AG09319 (cell line): ENCODE measurements at regions not wholly inside any gene's neighbourhood (a gene's known extent, or its start where the extent isn't known, plus 50 kb on each side); places are given as distances from the start of the nearest gene placed in this dataset.

Source experiments
- DNase-seq: peaks from one replicate; pipeline ENCODE4 v3.0.0-alpha.2; 2010; ENCODE audit warnings: low read depth; ENCODE audit errors: extremely low read depth
- TF ChIP-seq, protein P1 (sequence below): IDR thresholded peaks from 2 replicates; pipeline ENCODE4 v1.5.1; 2011; ENCODE audit warnings: low read depth, mild to moderate bottlenecking, inconsistent platforms, low read length, moderate library complexity

DNA sequence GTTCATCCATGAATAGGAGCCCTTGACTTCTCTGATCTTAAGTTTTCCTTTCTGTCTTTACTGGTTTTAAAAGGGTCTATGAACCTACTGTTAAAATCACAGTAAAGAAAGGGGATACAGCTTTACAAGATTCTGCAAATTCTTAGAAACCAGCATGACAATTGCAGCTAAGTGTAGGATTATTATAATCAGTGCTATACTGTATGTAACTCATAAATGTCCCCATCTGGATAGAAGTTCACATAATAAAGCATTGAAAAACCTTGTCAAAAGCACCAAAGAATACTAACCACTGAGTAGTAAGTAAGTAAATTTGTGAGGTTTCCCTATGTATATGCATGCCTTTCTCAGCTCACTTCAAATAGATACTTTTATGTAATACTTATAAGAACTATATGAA lies 724.6 kb downstream of the CENPC start:
- no peak for DNase-seq

DNA sequence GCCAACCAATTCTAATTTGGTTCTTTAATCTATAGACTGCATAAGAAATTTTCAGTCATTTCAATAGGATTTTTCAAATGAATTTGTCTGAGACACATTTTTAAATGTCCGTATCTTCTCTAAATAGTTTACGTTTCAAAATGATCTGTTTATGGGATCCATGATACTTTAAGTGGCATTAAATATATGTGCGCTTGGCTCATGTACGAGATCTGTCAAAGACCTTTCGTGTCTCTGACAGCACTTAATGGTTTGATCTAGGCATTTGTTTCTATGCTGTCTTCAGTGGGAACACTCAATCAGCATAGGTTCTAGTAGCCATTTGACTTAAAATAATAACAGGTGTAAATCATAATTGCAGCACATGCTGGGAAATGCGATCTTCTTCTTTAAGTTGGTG lies 731.0 kb downstream of the CENPC start:
- TF ChIP-seq, protein P1, sequence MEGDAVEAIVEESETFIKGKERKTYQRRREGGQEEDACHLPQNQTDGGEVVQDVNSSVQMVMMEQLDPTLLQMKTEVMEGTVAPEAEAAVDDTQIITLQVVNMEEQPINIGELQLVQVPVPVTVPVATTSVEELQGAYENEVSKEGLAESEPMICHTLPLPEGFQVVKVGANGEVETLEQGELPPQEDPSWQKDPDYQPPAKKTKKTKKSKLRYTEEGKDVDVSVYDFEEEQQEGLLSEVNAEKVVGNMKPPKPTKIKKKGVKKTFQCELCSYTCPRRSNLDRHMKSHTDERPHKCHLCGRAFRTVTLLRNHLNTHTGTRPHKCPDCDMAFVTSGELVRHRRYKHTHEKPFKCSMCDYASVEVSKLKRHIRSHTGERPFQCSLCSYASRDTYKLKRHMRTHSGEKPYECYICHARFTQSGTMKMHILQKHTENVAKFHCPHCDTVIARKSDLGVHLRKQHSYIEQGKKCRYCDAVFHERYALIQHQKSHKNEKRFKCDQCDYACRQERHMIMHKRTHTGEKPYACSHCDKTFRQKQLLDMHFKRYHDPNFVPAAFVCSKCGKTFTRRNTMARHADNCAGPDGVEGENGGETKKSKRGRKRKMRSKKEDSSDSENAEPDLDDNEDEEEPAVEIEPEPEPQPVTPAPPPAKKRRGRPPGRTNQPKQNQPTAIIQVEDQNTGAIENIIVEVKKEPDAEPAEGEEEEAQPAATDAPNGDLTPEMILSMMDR = no peak
- DNase-seq = no peak

More for the DNA sequence above, 724.6 kb downstream of the CENPC start:
- TF ChIP-seq, protein P1 = no peak

DNA sequence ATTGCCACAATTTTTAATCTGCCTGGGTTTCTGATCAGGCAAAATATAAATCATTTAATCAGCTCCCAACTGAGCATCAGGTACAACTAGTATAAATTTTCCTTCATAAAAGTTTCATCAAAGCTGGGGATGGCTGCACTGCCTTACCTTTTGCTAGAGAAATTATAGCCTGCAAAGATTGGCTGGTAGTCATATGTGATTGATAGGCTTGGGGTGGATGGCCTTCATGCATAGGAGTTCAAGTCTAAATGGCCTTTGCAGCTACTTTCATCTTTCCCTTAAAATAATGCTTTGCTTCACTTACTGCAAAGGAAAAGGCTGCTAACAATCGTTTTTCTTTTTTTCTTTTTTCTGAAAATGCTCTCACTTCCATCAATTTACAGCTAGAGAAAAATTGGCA lies 739.7 kb downstream of the CENPC start:
- TF ChIP-seq, protein P1 = no peak
- DNase-seq = no peak

DNA sequence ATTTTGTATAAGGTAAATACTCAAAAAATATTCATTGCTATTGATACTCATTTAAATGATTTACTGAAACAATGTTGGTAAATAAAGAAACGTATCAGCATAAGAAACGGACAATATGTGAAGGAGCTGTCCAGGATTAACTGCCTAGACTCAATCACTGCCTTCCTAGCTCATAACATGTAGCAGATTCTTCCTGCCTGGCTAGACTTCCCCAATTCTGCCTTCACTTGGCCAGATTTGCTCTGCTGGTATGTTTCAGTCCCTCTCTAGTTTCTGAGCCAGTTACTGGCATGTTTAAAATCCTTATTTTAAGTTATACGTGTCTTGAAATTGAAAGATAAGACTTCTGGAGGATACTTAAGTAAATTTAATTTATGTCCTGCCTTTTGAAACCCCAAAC lies 740.3 kb downstream of the CENPC start:
- no peak for DNase-seq
- TF ChIP-seq, protein P1 = no peak

DNA sequence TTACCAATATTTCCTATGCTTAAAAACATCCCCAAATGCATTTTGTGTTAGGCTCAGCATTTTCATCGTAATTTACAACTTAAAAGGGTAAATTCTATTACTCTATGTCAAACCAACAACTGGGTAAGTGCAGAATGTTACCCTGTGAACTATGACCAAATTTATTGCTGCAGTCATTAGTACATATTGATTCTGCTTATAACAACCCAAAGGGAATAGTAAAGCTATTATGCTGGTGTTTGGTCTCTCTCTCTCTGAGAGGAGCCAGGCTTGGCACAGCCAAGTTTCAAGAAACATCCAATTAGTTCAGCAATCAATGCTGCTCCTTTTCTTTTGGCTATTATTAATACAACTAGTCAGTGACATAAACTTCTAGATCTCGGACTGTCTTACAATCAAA lies 747.7 kb downstream of the CENPC start:
- TF ChIP-seq, protein P1 = no peak
- no peak for DNase-seq

DNA sequence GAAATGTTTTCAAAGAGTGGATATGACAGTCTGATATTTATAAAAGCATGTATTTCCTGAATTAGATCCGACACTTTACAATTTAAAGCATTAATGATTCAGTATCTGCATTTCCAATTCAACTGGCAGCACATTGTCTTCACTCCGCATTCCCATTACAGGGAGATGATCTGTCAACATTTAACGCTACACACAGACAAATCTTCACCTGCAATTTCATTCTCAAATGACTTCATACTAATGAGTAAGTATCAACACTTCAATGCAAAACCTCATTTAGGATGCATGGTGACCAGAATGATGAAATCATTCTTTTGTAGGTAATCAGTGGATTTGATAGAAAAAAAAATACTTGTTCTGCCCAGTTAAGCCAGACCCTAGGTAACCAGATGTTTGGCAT lies 749.6 kb downstream of the CENPC start:
- TF ChIP-seq, protein P1 = no peak
- DNase-seq = no peak

DNA sequence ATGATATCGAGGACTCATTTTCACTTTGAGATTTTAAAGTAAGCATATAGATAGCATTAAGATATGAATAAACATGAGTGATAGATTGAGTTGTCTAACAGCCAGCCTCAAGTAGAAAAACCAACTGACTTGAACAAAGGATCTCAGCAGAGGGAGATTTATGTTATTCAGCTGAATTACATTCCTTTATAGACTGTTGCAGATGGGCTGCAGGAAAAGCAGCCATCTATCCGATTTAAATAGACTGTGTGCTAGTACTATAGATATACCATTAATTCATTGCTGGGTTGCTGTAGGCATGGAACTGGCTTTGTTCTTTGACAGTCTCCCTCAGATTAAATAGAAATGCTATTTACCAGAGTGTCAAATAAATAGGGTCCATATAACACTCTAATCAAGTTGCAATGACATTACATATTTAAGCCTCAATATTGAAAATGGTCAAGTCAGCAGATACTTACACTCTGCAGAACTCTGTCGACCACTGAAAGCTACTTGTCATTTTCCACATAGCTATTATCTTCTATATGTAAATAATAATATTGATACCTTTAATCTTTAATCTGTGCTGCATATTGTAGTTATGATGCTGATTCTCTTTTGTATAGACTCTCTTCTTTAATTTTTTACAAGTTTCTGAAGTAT lies 750.8 kb downstream of the CENPC start:
- no peak for DNase-seq
- TF ChIP-seq, protein P1 = no peak
